GM21786 (cell line): ENCODE measurements at regions not wholly inside any gene's neighbourhood (a gene's known extent, or its start where the extent isn't known, plus 50 kb on each side); places are given as distances from the start of the nearest gene placed in this dataset.
A peak's percentile ranks its signal among the peaks of the same experiment; 100 is the strongest.
"Not testable (repeated sequence)": the region's sequence is repeated elsewhere in the genome, so short reads cannot be mapped to it uniquely, and the experiment has no call there.

Source experiments
- ATAC-seq: cut with Tn5 transposase; IDR thresholded peaks from one replicate; pipeline ENCODE4 v1.9.1; 2021; ENCODE audit not compliant: unreplicated experiment

- ATAC-seq: no peak
These were observed 280.7 kb upstream of the KLHL4 start for GRCh38 chrX:87236830-87237440.

GRCh38 chrX:87265518-87265917 lies 252.1 kb upstream of the KLHL4 start:
- ATAC-seq: no peak

- ATAC-seq: no peak
These were observed 245.1 kb upstream of the KLHL4 start for GRCh38 chrX:87272491-87272890.

GRCh38 chrX:87299563-87300160 lies 217.9 kb upstream of the KLHL4 start:
- ATAC-seq: no peak

GRCh38 chrX:87310780-87311179 lies 206.8 kb upstream of the KLHL4 start:
- no peak for ATAC-seq

- ATAC-seq: no peak
These were observed 190.3 kb upstream of the KLHL4 start for GRCh38 chrX:87327267-87327666.

GRCh38 chrX:87337267-87337666 lies 180.3 kb upstream of the KLHL4 start:
- no peak for ATAC-seq

GRCh38 chrX:87338510-87338909 lies 179.1 kb upstream of the KLHL4 start:
- ATAC-seq: peak; percentile 81

- no peak for ATAC-seq
These were observed 146.7 kb upstream of the KLHL4 start for GRCh38 chrX:87370865-87371264.

- ATAC-seq: no peak
These were observed 143.3 kb upstream of the KLHL4 start for GRCh38 chrX:87374324-87374723.

- no peak for ATAC-seq
These were observed 140.7 kb upstream of the KLHL4 start for GRCh38 chrX:87376896-87377295.

- ATAC-seq: no peak
These were observed 129.2 kb upstream of the KLHL4 start for GRCh38 chrX:87388381-87388780.

- ATAC-seq: no peak
These were observed 125.9 kb upstream of the KLHL4 start for GRCh38 chrX:87391742-87392141.

GRCh38 chrX:87392369-87392768 lies 125.2 kb upstream of the KLHL4 start:
- ATAC-seq: no peak

GRCh38 chrX:87397103-87397886 lies 120.3 kb upstream of the KLHL4 start:
- ATAC-seq: no peak

GRCh38 chrX:87402256-87402655 lies 115.3 kb upstream of the KLHL4 start:
- no peak for ATAC-seq

GRCh38 chrX:87403551-87403950 lies 114.1 kb upstream of the KLHL4 start:
- no peak for ATAC-seq

GRCh38 chrX:87409113-87409841 lies 108.3 kb upstream of the KLHL4 start:
- ATAC-seq: no peak

GRCh38 chrX:87425618-87426017 lies 92.0 kb upstream of the KLHL4 start:
- ATAC-seq: no peak

GRCh38 chrX:87434618-87435017 lies 83.0 kb upstream of the KLHL4 start:
- ATAC-seq: no peak

- ATAC-seq: not testable (repeated sequence)
These were observed 69.0 kb upstream of the KLHL4 start for GRCh38 chrX:87448613-87449012.

GRCh38 chrX:87465757-87466156 lies 51.8 kb upstream of the KLHL4 start:
- ATAC-seq: not testable (repeated sequence)
